ENCODE measurements at regions not wholly inside any gene's neighbourhood (a gene's known extent, or its start where the extent isn't known, plus 50 kb on each side); places are given as distances from the start of the nearest gene placed in this dataset.

DNA sequence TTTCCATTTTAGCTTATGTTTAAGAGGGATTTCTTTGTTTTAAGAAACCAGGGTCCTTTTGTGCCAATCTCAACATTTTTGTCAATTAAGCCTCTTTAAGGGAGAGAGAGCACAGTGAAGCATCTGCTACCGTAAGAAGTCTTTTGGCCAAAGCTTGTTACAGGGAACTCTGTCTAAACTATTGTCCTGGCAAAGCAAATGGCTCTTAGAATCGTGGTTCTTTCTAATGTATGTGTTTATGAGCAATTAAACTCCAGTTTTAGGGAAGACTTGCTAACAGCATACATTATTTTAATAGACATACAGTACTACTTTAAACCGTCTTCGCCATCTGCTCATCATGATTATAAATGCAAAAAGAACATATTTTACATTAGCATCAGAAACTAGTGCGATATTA lies 202.1 kb downstream of the CDCA7 start:
- TF ChIP-seq CTCF (conservative IDR thresholded peaks at IDR 0.05; ENCODE audit: low read depth, low read length) (no peak), EZH2 (IDR thresholded peaks at IDR 0.05; ENCODE audit: low read length, unreplicated experiment) (no peak)

Measured in PC-3 (cell line).